GM23338 (cell line): ENCODE measurements at regions not wholly inside any gene's neighbourhood (a gene's known extent, or its start where the extent isn't known, plus 50 kb on each side); places are given as distances from the start of the nearest gene placed in this dataset.

Experiments used
- ATAC-seq: fragments of 200-7000 bp; cut with Tn5 transposase; 3 replicates; pipeline ENCODE4 v1.9.1; 2020
- DNase-seq: peaks from one replicate; pipeline ENCODE4 v3.0.0-alpha.2; 2015; ENCODE audit warnings: low spot score
- H2AFZ ChIP-seq: fragments of 200-600 bp; sonication (generic); 2 replicates; pipeline ENCODE4 v1.8.0; 2016; ENCODE audit warnings: antibody characterized with exemption, mild to moderate bottlenecking, moderate library complexity
- H3F3A ChIP-seq: fragments of 200-600 bp; sonication (generic); replicated peaks from 2 replicates; pipeline ENCODE4 v1.8.0; 2017; ENCODE audit warnings: antibody characterized with exemption, mixed run types, low read depth
- H3K27ac ChIP-seq: fragments of 200-600 bp; sonication (generic); 2 replicates; pipeline ENCODE4 v1.6.1; 2016; ENCODE audit warnings: low read depth
- H3K27me3 ChIP-seq: fragments of 200-600 bp; sonication (generic); 2 replicates; pipeline ENCODE4 v1.8.0; 2016; ENCODE audit warnings: mild to moderate bottlenecking, mixed run types, moderate library complexity; ENCODE audit not compliant: insufficient read depth
- H3K36me3 ChIP-seq: fragments of 200-600 bp; sonication (generic); 2 replicates; pipeline ENCODE4 v1.8.0; 2016; ENCODE audit warnings: mild to moderate bottlenecking; ENCODE audit not compliant: insufficient read depth
- H3K4me1 ChIP-seq: fragments of 200-600 bp; sonication (generic); 2 replicates; pipeline ENCODE4 v1.8.0; 2016; ENCODE audit warnings: mild to moderate bottlenecking, moderate library complexity; ENCODE audit not compliant: insufficient read depth
- H3K4me2 ChIP-seq: fragments of 200-600 bp; sonication (generic); 2 replicates; pipeline ENCODE4 v1.7.1; 2017; ENCODE audit warnings: mixed run types
- H3K4me3 ChIP-seq: fragments of 200-600 bp; sonication (generic); 2 replicates; pipeline ENCODE4 v1.6.1; 2016; ENCODE audit warnings: mixed run types
- H3K79me2 ChIP-seq: fragments of 200-600 bp; sonication (generic); replicated peaks from 2 replicates; pipeline ENCODE4 v1.8.0; 2017; ENCODE audit warnings: mild to moderate bottlenecking; ENCODE audit not compliant: insufficient read depth
- H3K9me2 ChIP-seq: fragments of 200-600 bp; sonication (generic); 2 replicates; pipeline ENCODE4 v1.8.0; 2017; ENCODE audit not compliant: insufficient read depth
- H4K20me1 ChIP-seq: fragments of 200-600 bp; sonication (generic); replicated peaks from 2 replicates; pipeline ENCODE4 v1.8.0; 2017; ENCODE audit warnings: mild to moderate bottlenecking; ENCODE audit not compliant: insufficient read depth
- H3K27ac Mint-ChIP-seq: 2 replicates; pipeline ENCODE4 v1.8.0; 2020; ENCODE audit warnings: inconsistent platforms, mild to moderate bottlenecking, moderate library complexity, mixed read lengths
- H3K27me3 Mint-ChIP-seq: 3 replicates; pipeline ENCODE4 v1.8.0; 2022; ENCODE audit warnings: low read depth, mild to moderate bottlenecking, moderate library complexity, mixed read lengths, inconsistent platforms; ENCODE audit not compliant: insufficient read depth, poor library complexity
- H3K36me3 Mint-ChIP-seq: 3 replicates; pipeline ENCODE4 v1.8.0; 2021; ENCODE audit warnings: low read depth, mild to moderate bottlenecking, inconsistent platforms, moderate library complexity, mixed read lengths
- H3K4me1 Mint-ChIP-seq: 3 replicates; pipeline ENCODE4 v1.8.0; 2020; ENCODE audit warnings: mild to moderate bottlenecking, inconsistent platforms, mixed read lengths
- H3K4me3 Mint-ChIP-seq: 3 replicates; pipeline ENCODE4 v1.8.0; 2021; ENCODE audit warnings: moderate library complexity, mild to moderate bottlenecking, inconsistent platforms, mixed read lengths
- H3K9me3 Mint-ChIP-seq: 3 replicates; pipeline ENCODE4 v1.8.0; 2020; ENCODE audit warnings: moderate library complexity, mild to moderate bottlenecking, inconsistent platforms, mixed read lengths
- CREB1 ChIP-seq: fragments of 250-450 bp; sonication (Bioruptor Pico); IDR thresholded peaks from 2 replicates; pipeline ENCODE4 v1.5.0; 2020; ENCODE audit warnings: low read depth, mild to moderate bottlenecking, moderate library complexity
- EZH2 ChIP-seq: fragments of 200-600 bp; sonication (generic); IDR thresholded peaks from one replicate; pipeline ENCODE4 v1.8.0; 2017; ENCODE audit warnings: antibody characterized with exemption, mild to moderate bottlenecking, low read depth; ENCODE audit not compliant: unreplicated experiment
- EZH2phosphoT487 ChIP-seq: fragments of 200-600 bp; sonication (generic); IDR thresholded peaks from one replicate; pipeline ENCODE4 v1.8.1; 2018; ENCODE audit warnings: antibody characterized with exemption; ENCODE audit not compliant: unreplicated experiment
- JUNB ChIP-seq: IDR thresholded peaks from one replicate; pipeline ENCODE4 v1.6.1; 2016; ENCODE audit warnings: antibody characterized with exemption; ENCODE audit not compliant: unreplicated experiment
- NANOG ChIP-seq: IDR thresholded peaks from 2 replicates; pipeline ENCODE4 v1.6.1; 2016; ENCODE audit warnings: antibody characterized with exemption, borderline replicate concordance
- POLR2AphosphoS5 ChIP-seq: IDR thresholded peaks from 2 replicates; pipeline ENCODE4 v1.6.1; 2016; ENCODE audit warnings: antibody characterized with exemption, low read depth
- STAT1 ChIP-seq: IDR thresholded peaks from one replicate; pipeline ENCODE4 v1.6.1; 2016; ENCODE audit warnings: antibody characterized with exemption; ENCODE audit not compliant: unreplicated experiment
- ZNF331 ChIP-seq: fragments of 250-450 bp; sonication (Bioruptor Pico); IDR thresholded peaks from 2 replicates; pipeline ENCODE4 v1.5.0; 2020; ENCODE audit warnings: low read depth, mild to moderate bottlenecking, moderate library complexity
- TF ChIP-seq, protein P1 (sequence below): IDR thresholded peaks from one replicate; pipeline ENCODE4 v1.6.1; 2018; ENCODE audit warnings: antibody characterized with exemption; ENCODE audit not compliant: unreplicated experiment
- TF ChIP-seq, protein P2 (sequence below), 2 experiments: fragments of 200-600 bp in 1 of 2; sonication (generic) in 1 of 2; conservative IDR thresholded peaks; 2 replicates each; pipeline versions ENCODE4 v1.5.1 to v1.6.1; 2016 to 2017; ENCODE audit warnings: antibody characterized with exemption in 2 of 2, low read depth in 2 of 2, mild to moderate bottlenecking in 2 of 2, moderate library complexity in 1 of 2

DNA sequence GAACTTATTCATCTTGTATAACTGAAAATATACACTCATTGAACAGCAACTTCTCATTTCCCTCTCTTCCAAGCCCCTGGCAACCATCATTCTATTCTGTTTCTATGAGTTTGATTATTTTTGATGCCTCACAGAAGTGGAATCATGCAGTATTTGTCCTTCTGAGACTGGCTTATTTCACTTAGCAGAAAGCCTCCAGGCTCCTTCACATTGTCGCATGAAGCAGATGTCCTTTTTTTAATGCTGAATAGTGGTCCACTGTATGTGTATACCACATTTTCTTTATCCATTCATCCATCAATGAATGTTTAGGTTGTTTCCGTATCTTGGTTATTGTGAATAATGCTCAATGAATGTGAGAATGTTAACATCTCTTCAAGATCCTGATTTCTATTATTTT, 238.2 kb upstream of the KLF14 start:
- no peak for TF ChIP-seq POLR2AphosphoS5
- TF ChIP-seq, protein P1, sequence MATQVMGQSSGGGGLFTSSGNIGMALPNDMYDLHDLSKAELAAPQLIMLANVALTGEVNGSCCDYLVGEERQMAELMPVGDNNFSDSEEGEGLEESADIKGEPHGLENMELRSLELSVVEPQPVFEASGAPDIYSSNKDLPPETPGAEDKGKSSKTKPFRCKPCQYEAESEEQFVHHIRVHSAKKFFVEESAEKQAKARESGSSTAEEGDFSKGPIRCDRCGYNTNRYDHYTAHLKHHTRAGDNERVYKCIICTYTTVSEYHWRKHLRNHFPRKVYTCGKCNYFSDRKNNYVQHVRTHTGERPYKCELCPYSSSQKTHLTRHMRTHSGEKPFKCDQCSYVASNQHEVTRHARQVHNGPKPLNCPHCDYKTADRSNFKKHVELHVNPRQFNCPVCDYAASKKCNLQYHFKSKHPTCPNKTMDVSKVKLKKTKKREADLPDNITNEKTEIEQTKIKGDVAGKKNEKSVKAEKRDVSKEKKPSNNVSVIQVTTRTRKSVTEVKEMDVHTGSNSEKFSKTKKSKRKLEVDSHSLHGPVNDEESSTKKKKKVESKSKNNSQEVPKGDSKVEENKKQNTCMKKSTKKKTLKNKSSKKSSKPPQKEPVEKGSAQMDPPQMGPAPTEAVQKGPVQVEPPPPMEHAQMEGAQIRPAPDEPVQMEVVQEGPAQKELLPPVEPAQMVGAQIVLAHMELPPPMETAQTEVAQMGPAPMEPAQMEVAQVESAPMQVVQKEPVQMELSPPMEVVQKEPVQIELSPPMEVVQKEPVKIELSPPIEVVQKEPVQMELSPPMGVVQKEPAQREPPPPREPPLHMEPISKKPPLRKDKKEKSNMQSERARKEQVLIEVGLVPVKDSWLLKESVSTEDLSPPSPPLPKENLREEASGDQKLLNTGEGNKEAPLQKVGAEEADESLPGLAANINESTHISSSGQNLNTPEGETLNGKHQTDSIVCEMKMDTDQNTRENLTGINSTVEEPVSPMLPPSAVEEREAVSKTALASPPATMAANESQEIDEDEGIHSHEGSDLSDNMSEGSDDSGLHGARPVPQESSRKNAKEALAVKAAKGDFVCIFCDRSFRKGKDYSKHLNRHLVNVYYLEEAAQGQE = no peak
- H3K4me3 Mint-ChIP-seq = no peak overlapping the region
- no peak overlapping the region for H2AFZ ChIP-seq

DNA sequence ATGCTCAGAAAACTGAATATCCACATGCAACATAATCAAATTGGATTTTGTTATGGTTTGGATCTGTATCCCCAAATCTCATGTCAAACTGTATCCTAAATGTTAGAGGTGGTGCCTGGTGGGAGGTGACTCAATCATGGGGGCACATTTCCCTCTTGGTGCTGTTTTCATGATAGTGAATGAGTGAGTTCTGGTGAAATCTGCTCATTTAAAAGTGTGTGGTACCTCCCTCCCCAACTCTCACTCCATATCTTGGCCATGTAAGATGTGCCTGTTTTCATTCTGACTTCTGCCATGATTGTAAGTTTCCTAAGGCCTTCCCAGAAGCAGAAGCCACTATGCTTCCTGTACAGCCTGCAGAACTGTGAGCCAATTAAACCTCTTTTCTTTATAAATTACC, 239.6 kb upstream of the KLF14 start:
- H3K9me3 Mint-ChIP-seq = peaks cover 20% of the 10 kb centered on the region
- no peaks in the 10 kb centered on the region for H3K27me3 ChIP-seq
- no peaks in the 10 kb centered on the region for H3K9me2 ChIP-seq
- H3K4me2 ChIP-seq = no peak overlapping the region
- H3K4me3 Mint-ChIP-seq = no peak overlapping the region
- no peaks in the 10 kb centered on the region for H3K4me1 ChIP-seq
- no peak overlapping the region for H3K27ac Mint-ChIP-seq
- H4K20me1 ChIP-seq = no peaks in the 10 kb centered on the region
- no peak overlapping the region for H2AFZ ChIP-seq
- H3K36me3 ChIP-seq = peaks cover 5% of the 10 kb centered on the region; the same call in 1 of the 2 replicates
- ATAC-seq = no peak
- H3F3A ChIP-seq = no peaks in the 10 kb centered on the region
- no peak overlapping the region for H3K4me3 ChIP-seq
- no peak overlapping the region for H3K27ac ChIP-seq
- H3K79me2 ChIP-seq = 0 out of 2 replicates have a peak, but pooled peaks cover 3% of the 10 kb centered on the region
- peaks cover 7% of the 10 kb centered on the region for H3K27me3 Mint-ChIP-seq
- no peak for DNase-seq
- no peaks in the 10 kb centered on the region for H3K4me1 Mint-ChIP-seq
- H3K36me3 Mint-ChIP-seq = peaks cover 42% of the 10 kb centered on the region
- TF ChIP-seq, protein P1 = no peak
- TF ChIP-seq EZH2phosphoT487 (no peak), NANOG (no peak), EZH2 (no peak), POLR2AphosphoS5 (no peak), JUNB (no peak), ZNF331 (CRISPR knock-in tag) (no peak), STAT1 (no peak), CREB1 (no peak)
- TF ChIP-seq, protein P2, sequence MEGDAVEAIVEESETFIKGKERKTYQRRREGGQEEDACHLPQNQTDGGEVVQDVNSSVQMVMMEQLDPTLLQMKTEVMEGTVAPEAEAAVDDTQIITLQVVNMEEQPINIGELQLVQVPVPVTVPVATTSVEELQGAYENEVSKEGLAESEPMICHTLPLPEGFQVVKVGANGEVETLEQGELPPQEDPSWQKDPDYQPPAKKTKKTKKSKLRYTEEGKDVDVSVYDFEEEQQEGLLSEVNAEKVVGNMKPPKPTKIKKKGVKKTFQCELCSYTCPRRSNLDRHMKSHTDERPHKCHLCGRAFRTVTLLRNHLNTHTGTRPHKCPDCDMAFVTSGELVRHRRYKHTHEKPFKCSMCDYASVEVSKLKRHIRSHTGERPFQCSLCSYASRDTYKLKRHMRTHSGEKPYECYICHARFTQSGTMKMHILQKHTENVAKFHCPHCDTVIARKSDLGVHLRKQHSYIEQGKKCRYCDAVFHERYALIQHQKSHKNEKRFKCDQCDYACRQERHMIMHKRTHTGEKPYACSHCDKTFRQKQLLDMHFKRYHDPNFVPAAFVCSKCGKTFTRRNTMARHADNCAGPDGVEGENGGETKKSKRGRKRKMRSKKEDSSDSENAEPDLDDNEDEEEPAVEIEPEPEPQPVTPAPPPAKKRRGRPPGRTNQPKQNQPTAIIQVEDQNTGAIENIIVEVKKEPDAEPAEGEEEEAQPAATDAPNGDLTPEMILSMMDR (conservative IDR thresholded peaks at IDR 0.05; ENCODE audit: low read depth in 2 of 2) = no peak

More for the DNA sequence above, 238.2 kb upstream of the KLF14 start:
- Mint-ChIP-seq H3K27ac (no peak overlapping the region), H3K27me3 (peaks cover 6% of the 10 kb centered on the region), H3K36me3 (peaks cover 40% of the 10 kb centered on the region), H3K9me3 (peaks cover 20% of the 10 kb centered on the region), H3K4me1 (no peaks in the 10 kb centered on the region)
- H3K36me3 ChIP-seq = peaks cover 5% of the 10 kb centered on the region; the same call in 1 of the 2 replicates
- no peak for ATAC-seq
- H3K4me2 ChIP-seq = no peak overlapping the region
- H3K4me1 ChIP-seq = no peaks in the 10 kb centered on the region
- H3K27me3 ChIP-seq = no peaks in the 10 kb centered on the region
- 0 out of 2 replicates have a peak, but pooled peaks cover 3% of the 10 kb centered on the region for H3K79me2 ChIP-seq
- no peaks in the 10 kb centered on the region for H4K20me1 ChIP-seq
- H3F3A ChIP-seq = no peaks in the 10 kb centered on the region
- H3K27ac ChIP-seq = no peak overlapping the region
- no peak for DNase-seq
- H3K4me3 ChIP-seq = no peak overlapping the region
- no peaks in the 10 kb centered on the region for H3K9me2 ChIP-seq
